HG02885 (cell line): ENCODE measurements at regions not wholly inside any gene's neighbourhood (a gene's known extent, or its start where the extent isn't known, plus 50 kb on each side); places are given as distances from the start of the nearest gene placed in this dataset.
"Not testable (repeated sequence)": the region's sequence is repeated elsewhere in the genome, so short reads cannot be mapped to it uniquely, and the experiment has no call there.

ENCODE experiments used
- ATAC-seq: cut with Tn5 transposase; IDR thresholded peaks from one replicate; pipeline ENCODE4 v1.9.1; 2021; ENCODE audit warnings: mild to moderate bottlenecking; ENCODE audit not compliant: unreplicated experiment, poor library complexity

DNA sequence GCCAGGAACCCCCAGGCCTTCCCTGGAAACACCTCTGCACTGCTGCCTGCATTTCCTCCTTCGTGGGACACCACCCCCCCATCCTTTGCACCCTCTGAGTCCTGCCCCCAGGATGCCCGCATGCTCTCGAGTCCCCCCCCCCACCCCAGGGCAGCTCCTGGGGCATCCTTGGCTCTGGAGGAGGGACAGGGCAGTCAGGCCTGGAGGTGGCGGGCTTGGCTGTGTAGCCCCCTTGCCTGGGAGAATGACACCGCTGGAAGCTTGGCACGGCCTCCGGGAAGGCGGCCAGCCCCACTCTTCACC lies 98.9 kb upstream of the GSE1 start:
- ATAC-seq: no peak

GRCh38 chr16:85514598-85515318 lies 98.4 kb upstream of the GSE1 start:
- no peak for ATAC-seq

DNA sequence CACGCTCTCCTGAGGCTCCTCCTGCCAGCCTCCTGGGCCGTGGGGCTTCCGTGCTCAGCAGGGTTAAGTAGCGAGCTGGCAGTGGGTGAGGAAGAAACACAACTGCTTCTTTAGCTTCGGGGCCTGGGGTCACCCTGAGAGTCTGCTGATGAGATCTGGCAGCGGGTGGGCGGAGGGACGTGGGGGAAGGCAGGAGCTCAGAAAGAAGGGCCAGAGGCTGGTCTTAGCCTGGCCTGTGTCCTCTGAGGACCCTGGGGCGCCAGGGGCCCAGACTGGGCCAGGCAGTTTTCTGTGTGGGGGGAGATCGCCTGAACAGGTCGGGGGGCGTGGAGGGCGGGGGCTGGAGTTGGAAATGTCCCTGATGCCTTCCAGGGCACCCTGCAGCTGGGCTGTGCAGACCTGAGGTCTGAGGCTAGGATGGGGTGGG lies 97.8 kb upstream of the GSE1 start:
- ATAC-seq: no peak

DNA sequence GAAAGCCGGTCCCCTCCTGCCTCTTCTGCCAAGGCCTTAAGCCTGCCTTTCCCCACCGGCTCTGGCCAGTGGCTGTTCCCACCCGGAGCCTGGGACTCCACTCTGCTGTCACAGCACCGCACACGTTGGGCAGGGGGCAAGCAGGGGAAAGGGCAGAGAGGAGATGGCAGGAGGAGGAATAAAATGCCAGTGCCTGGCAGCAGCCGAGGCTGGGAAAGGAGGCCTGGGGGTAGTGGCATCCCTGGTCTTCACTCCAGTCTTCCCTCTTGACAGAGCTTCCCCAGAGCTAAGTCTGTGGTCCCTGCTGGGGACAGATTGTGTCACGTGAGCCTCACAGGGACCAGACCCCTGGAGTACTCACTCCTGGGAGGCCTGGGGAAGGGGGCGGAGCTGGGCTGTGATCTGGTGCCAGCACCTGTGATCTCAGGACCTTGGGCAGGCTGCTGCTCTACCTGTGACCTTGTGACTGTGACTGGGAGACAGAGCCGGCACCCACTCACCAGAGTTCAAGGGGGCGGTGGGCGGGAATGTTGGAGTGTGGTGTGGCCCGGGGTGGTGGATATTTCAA lies 97.2 kb upstream of the GSE1 start:
- ATAC-seq: no peak

DNA sequence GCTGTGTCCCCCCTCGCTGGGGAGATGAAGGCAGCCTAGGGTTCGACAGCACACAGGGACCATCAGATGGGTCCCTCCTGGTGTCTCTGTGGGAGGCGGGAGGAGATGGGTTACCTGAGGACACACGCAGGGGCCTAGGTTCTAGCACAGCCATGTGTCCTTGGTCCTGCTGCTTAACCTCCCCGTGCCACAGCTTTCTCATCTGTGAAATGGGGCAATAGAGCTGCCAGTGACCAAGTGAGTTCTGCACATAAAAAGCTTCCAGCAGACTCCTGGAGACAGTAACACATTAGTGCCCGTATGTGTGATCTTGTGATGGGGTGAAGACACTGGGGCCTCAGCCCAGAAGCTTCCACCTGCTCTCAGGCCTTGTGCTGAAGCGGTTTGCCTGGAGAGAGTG lies 96.0 kb upstream of the GSE1 start:
- ATAC-seq: no peak

DNA sequence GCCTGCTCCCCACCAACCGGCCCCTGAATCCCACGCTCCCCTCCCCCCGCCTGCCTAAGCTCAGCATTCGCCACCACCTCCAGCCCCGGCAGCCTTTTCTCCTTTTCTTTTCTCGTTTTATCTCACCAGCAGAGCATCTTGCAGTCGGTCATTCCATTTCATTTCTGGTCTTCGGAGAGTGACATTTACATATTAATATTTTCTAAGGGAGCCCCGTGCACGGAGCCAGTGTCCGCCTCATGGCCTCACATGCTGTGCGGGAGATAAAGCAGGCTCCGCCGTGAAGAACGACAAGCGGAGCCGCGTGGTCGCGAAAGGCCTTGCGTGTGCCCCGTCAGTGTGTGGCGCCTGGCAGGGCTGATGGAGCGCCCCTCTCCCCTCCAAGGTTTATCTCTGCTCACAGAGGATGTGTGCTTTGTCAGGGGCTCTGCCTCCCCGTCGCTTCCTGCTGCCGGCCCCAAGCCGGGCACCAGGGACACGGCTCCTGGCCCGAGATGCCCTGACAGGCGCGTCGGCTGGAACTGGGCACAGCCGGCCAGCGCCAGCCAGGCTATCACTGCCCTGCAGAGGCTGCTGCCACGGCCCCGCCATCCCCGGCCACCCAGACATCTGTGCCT lies 95.5 kb upstream of the GSE1 start:
- ATAC-seq: no peak

DNA sequence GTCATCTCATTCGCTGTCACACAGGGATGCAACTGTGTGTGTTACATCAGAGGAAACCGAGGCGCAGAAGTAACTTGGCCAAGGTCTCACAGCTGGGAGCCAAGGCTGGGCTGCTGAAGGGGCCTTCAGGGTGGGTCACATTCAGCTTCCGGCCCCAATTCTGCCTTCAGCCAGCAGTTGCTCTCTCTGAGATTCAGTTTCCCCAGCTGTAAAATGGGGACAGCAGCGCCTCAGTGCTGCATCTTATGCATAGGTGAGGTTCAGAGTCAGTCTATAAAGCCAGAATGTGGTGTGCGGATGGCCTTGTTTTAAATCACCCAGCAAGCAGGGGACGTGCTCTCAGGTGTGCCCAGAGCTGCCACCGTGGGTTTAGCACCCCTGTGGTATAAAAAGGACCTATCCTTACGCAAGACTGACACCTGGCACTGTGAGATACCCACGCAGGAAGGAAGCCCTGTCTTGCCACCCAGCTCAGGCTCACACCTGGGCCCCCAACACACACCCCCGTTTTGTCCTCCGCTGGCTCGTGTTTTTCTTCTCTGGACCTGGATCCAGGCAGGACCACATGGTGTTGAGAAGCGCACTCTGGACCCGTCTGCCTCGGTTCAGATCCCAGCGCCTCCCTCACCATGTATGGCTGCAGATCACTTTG lies 94.6 kb upstream of the GSE1 start:
- ATAC-seq: no peak

- not testable (repeated sequence) for ATAC-seq
Observed at GRCh38 chr16:85519050-85519440, 94.1 kb upstream of the GSE1 start.

DNA sequence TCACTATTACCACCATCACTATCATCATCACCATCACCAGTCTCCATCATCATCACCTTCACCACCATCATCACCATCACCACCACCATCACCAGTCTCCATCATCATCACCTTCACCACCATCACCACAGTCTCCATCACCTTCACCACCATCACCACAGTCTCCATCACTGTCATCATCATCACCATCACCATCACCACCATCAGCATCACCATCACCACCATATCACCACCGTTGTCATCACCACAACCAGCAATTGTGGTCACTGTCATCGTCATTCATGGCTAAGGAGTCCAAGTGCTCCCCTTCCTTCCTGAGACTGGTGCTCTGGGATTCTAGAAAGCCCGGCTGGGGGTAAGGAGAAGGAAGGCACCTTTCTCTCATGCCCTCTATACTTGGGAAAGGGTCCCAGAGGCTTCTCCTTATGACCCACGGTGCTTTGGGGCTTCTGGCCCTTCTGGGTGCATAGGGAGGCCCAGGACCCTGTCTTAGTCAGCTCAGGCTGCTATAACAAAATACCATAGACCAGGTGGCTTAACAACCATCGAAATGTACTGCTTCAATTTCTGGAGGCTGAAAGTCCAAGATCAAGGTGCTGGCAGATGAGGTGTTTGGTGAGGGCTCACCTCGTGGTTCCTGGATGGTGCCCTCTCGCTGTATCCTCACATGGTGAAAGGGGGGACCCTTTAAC lies 93.4 kb upstream of the GSE1 start:
- ATAC-seq: no peak

- ATAC-seq: no peak
Observed at GRCh38 chr16:85520853-85521521, 92.1 kb upstream of the GSE1 start.

- ATAC-seq: no peak
Observed at GRCh38 chr16:85521552-85522307, 91.4 kb upstream of the GSE1 start.

- no peak for ATAC-seq
Observed at GRCh38 chr16:85522308-85522841, 90.7 kb upstream of the GSE1 start.

- no peak for ATAC-seq
Observed at GRCh38 chr16:85522842-85523601, 90.1 kb upstream of the GSE1 start.

DNA sequence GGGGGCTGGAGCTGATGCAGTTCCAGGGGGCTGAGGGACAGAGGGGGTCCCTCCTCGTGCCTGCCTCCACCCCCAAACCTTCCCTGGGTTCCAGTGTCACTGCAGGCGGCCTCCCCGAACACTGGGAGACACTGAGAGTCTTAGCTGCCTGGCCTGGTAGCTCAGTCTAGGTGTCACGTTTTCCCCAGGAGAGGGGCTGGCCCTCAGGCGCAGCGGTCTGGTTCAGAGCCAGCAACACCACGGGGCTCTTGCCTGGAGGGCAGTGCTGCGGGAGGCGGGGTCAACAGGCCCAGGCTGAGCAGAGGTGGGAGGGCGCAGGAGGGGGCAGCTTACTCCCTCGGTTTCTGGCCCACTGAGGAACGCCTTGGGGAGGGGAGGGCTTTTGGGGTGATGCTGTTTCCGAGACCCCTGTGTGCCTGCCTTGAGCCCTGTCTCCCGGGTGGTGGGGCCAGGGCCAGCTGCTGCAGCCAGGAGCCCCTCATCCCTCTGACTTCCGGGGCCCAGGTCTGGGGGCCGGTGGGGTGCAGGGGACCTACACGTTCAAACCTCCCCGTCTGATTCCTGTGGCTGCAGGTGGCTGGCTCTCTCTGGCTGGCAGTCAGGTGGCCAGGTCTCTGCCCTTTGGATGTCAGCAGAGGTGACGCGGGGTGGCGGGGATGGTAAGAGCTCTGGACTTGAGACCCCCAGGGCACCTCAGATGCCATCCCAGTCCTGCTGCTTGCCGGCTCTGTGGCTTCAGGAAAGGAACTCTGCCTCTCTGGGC lies 89.3 kb upstream of the GSE1 start:
- ATAC-seq: no peak

DNA sequence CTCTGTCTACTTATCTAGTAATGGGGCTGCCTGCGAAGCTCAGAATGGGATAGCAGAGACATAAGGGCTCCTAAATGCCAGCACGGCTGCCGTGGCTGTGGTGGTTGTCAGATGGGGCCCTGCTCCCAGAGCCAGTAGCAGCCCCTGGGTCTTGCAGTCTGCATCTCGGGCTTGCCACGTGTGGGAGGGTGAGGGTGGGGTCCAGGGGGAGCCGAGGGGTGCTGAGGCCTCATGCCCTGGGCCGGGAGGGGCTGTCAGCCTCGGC lies 88.8 kb upstream of the GSE1 start:
- no peak for ATAC-seq

DNA sequence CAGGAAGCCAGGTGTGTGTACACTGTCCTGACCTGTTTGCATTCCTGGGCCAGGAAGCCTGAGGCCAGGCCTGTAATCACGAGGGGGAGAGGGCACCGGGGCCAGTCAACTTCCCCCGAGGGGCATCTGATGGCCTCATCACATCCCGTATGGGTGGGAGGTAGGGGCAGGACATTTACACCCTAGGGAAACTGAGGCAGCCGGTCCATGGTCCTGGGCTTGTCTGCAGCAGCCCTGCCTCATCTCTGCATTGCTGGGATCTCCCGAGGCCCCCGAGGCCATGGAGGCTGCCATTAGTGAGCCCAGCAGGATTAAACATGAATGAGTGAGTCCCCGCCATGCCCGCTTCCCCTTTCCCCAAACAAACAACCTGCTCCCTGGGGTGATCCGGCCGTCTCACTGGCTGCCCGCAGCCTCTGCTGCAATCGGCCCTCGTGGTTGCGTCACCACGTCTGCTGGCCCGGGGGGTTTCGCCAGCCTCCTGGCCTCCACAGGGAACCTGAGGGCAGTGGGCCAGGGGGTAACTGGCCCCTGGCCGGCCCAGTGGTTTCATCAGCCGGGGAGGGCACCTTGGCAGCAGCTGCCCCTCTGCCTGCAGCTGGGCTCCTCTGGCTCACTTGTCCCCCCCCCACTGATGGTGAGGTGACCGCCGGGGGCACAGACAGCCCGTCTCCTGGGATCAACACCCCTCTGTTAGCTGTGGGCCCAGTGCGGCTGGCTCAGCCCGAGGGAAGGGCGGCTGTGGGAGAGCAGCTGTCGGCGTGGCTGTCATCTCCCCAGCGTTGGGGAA lies 88.3 kb upstream of the GSE1 start:
- no peak for ATAC-seq

- no peak for ATAC-seq
Observed at GRCh38 chr16:85525420-85526184, 87.5 kb upstream of the GSE1 start.
